ENCODE measurements at regions not wholly inside any gene's neighbourhood (a gene's known extent, or its start where the extent isn't known, plus 50 kb on each side); places are given as distances from the start of the nearest gene placed in this dataset.

DNA sequence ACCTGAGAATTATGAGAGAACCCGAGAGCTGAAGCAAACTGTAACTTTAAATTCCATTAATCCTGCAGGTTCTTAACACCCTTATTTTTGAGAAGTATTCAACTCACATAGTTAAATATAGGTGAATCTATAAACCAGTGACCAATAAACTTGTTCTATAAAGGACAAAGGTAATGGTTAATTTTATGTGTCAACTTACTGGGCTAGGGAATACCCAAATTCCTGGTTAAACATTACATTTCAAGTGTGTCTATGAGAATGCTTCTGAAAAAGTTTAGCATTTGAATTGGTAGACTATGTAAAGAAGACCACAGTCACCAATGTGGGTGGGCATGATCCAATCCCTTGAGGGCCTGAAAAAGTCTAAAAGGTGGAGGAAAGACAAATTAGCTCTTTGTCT lies 99.1 kb downstream of the KCNJ2 start:
- no peak for TF ChIP-seq CTCF (conservative IDR thresholded peaks at IDR 0.05; ENCODE audit: low read depth in 2 of 2)
- TF ChIP-seq POLR2AphosphoS5 (IDR thresholded peaks at IDR 0.05; ENCODE audit: low read depth) = no peak
- TF ChIP-seq EZH2 (IDR thresholded peaks at IDR 0.05; ENCODE audit: low read depth, unreplicated experiment) = no peak
- TF ChIP-seq JUNB (IDR thresholded peaks at IDR 0.05; ENCODE audit: unreplicated experiment) = no peak
- TF ChIP-seq EZH2phosphoT487 (IDR thresholded peaks at IDR 0.05; ENCODE audit: unreplicated experiment) = no peak
- TF ChIP-seq, protein P1, sequence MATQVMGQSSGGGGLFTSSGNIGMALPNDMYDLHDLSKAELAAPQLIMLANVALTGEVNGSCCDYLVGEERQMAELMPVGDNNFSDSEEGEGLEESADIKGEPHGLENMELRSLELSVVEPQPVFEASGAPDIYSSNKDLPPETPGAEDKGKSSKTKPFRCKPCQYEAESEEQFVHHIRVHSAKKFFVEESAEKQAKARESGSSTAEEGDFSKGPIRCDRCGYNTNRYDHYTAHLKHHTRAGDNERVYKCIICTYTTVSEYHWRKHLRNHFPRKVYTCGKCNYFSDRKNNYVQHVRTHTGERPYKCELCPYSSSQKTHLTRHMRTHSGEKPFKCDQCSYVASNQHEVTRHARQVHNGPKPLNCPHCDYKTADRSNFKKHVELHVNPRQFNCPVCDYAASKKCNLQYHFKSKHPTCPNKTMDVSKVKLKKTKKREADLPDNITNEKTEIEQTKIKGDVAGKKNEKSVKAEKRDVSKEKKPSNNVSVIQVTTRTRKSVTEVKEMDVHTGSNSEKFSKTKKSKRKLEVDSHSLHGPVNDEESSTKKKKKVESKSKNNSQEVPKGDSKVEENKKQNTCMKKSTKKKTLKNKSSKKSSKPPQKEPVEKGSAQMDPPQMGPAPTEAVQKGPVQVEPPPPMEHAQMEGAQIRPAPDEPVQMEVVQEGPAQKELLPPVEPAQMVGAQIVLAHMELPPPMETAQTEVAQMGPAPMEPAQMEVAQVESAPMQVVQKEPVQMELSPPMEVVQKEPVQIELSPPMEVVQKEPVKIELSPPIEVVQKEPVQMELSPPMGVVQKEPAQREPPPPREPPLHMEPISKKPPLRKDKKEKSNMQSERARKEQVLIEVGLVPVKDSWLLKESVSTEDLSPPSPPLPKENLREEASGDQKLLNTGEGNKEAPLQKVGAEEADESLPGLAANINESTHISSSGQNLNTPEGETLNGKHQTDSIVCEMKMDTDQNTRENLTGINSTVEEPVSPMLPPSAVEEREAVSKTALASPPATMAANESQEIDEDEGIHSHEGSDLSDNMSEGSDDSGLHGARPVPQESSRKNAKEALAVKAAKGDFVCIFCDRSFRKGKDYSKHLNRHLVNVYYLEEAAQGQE (IDR thresholded peaks at IDR 0.05; ENCODE audit: unreplicated experiment) = no peak

All from GM23338 (cell line).